OCI-LY7 (cell line): ENCODE measurements at regions not wholly inside any gene's neighbourhood (a gene's known extent, or its start where the extent isn't known, plus 50 kb on each side); places are given as distances from the start of the nearest gene placed in this dataset.

ENCODE experiments used
- BruUV-seq: library from RNA; stranded (reverse); fragments of 400-500 nt; replicated peaks from 2 replicates; lab custom pipeline; 2021; lab: Mats Ljungman, UMichigan
- CTCF ChIA-PET: fragments of 300-600 bp; sonication (Branson Sonifier 250); formaldehyde crosslinking; loops from one replicate; lab custom pipeline; 2022; ENCODE audit warnings: antibody characterized with exemption; ENCODE audit not compliant: unreplicated experiment; lab: Charles Lee
- POLR2A ChIA-PET: fragments of 300-600 bp; sonication (Branson Sonifier 250); formaldehyde crosslinking; loops from one replicate; lab custom pipeline; 2022; ENCODE audit warnings: antibody characterized with exemption; lab: Charles Lee
- DNase-seq: peaks from one replicate; pipeline ENCODE4 v3.0.0-alpha.2; 2015; ENCODE audit warnings: low spot score
- H2AFZ ChIP-seq: fragments of 200-600 bp; sonication (generic), shearing (Covaris generic); 2 replicates; pipeline ENCODE4 v1.6.1; 2014; ENCODE audit warnings: mild to moderate bottlenecking, antibody characterized with exemption, low read length, moderate library complexity
- H3K27ac ChIP-seq: fragments of 200-600 bp; sonication (generic); 2 replicates; pipeline ENCODE4 v1.5.1; 2014; ENCODE audit warnings: mixed run types, low read depth, mild to moderate bottlenecking, moderate library complexity, low read length, inconsistent platforms; ENCODE audit not compliant: poor library complexity, severe bottlenecking
- H3K36me3 ChIP-seq: fragments of 200-600 bp; sonication (generic); 2 replicates; pipeline ENCODE4 v1.6.1; 2014; ENCODE audit warnings: mild to moderate bottlenecking, antibody characterized with exemption, low read length, moderate library complexity, mixed read lengths; ENCODE audit not compliant: insufficient read depth
- H3K4me1 ChIP-seq: fragments of 200-600 bp; sonication (generic); 2 replicates; pipeline ENCODE4 v1.5.1; 2014; ENCODE audit warnings: mild to moderate bottlenecking, low read length; ENCODE audit not compliant: insufficient read depth, poor library complexity, severe bottlenecking
- H3K4me2 ChIP-seq: fragments of 200-600 bp; sonication (generic); 2 replicates; pipeline ENCODE4 v1.6.1; 2014; ENCODE audit warnings: mild to moderate bottlenecking, low read length
- H3K4me3 ChIP-seq: fragments of 200-600 bp; sonication (generic); 2 replicates; pipeline ENCODE4 v1.5.1; 2014; ENCODE audit warnings: mild to moderate bottlenecking, low read depth, low read length; ENCODE audit not compliant: poor library complexity, severe bottlenecking
- H3K79me2 ChIP-seq: fragments of 200-600 bp; sonication (generic); 2 replicates; pipeline ENCODE4 v1.6.1; 2016; ENCODE audit warnings: low read depth, mild to moderate bottlenecking, low read length, moderate library complexity, mixed read lengths; ENCODE audit not compliant: insufficient read depth
- H3K9me2 ChIP-seq: fragments of 200-600 bp; sonication (generic); 2 replicates; pipeline ENCODE4 v1.6.1; 2016; ENCODE audit warnings: mild to moderate bottlenecking, low read length, mixed read lengths; ENCODE audit not compliant: insufficient read depth
- H3K9me3 ChIP-seq: fragments of 200-600 bp; sonication (generic); 2 replicates; pipeline ENCODE4 v1.6.1; 2014; ENCODE audit warnings: mild to moderate bottlenecking, mixed run types, low read length, mixed read lengths
- H4K20me1 ChIP-seq: fragments of 200-600 bp; sonication (generic); 2 replicates; pipeline ENCODE4 v1.6.1; 2014; ENCODE audit warnings: mild to moderate bottlenecking, antibody characterized with exemption, low read length, moderate library complexity, mixed read lengths; ENCODE audit not compliant: insufficient read depth
- CTCF ChIP-seq: fragments of 200-600 bp; sonication (generic); conservative IDR thresholded peaks from 2 replicates; pipeline ENCODE4 v1.5.1; 2014; ENCODE audit warnings: mild to moderate bottlenecking, antibody characterized with exemption, low read length, moderate library complexity, mixed read lengths
- EZH2phosphoT487 ChIP-seq: fragments of 200-600 bp; sonication (generic); IDR thresholded peaks from 2 replicates; pipeline ENCODE4 v1.6.1; 2018; ENCODE audit warnings: low read depth, borderline replicate concordance, mild to moderate bottlenecking, mixed run types, antibody characterized with exemption, low read length, moderate library complexity, mixed read lengths
- intact Hi-C: fragments of 100-400 bp; cut with micrococcal nuclease; formaldehyde crosslinking; loops from one replicate; pipeline ENCODE4 v1.10.0; 2022; ENCODE audit not compliant: unreplicated experiment

DNA sequence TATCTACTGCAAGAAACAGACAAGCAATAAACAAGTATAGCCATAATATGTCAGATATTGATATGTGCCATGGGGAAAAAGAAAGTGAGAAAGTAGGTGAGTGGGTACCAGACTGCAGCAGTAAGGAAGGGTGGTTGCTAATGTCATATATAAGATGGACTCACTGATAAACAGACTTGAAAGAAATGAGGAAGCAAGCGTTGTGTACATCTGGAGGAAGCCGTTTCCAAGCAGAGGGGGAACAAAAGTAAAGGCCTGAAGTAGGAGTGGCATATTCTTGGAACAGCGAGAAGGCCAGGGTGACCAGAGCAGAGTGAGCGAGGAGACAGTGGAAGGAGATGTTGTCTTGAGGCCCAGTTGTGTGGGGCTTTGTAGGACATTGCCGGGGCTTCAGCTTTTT is 142.2 kb upstream of the MAP3K1 start:
- TF ChIP-seq CTCF: no peak
- TF ChIP-seq EZH2phosphoT487: no peak
- BruUV-seq: no TSS peak
- no peak overlapping the region for H3K4me3 ChIP-seq
- H3K27ac ChIP-seq: peak overlapping the region; percentile 5
- POLR2A ChIA-PET: interaction anchor here (2.3 kb wide), 1 partner anchor 14 kb away, joined by 15 read pairs; no protein-coding TSS in a partner anchor
- H3K79me2 ChIP-seq: peaks cover 5% of the 10 kb centered on the region; the same call in 1 of the 2 replicates
- no peaks in the 10 kb centered on the region for H3K36me3 ChIP-seq
- no peaks in the 10 kb centered on the region for H4K20me1 ChIP-seq
- no peaks in the 10 kb centered on the region for H3K9me3 ChIP-seq
- intact Hi-C loops: loop anchor here (5.0 to 10.0 kb wide), 2 partner anchors 261 to 398 kb away; no protein-coding TSS in a partner anchor
- no peaks in the 10 kb centered on the region for H3K9me2 ChIP-seq
- CTCF ChIA-PET: interaction anchor here (1.5 kb wide), 1 partner anchor 13 kb away, joined by 4 read pairs; no protein-coding TSS in a partner anchor
- H3K4me1 ChIP-seq: peaks cover 53% of the 10 kb centered on the region
- H3K4me2 ChIP-seq: peak overlapping the region; percentile 19; the same call in 1 of the 2 replicates
- peak overlapping the region; percentile 66; the same call in 1 of the 2 replicates for H2AFZ ChIP-seq
- peak; percentile 42 for DNase-seq

GRCh38 chr5:56671571-56671970 is 143.8 kb upstream of the MAP3K1 start:
- Histone ChIP-seq H3K4me2 (peak overlapping the region; percentile 61), H2AFZ (peak overlapping the region; percentile 73; the same call in 1 of the 2 replicates), H3K4me3 (no peak overlapping the region), H3K4me1 (peaks cover 61% of the 10 kb centered on the region), H3K9me2 (no peaks in the 10 kb centered on the region), H3K9me3 (no peaks in the 10 kb centered on the region), H4K20me1 (no peaks in the 10 kb centered on the region), H3K36me3 (no peaks in the 10 kb centered on the region), H3K27ac (peak overlapping the region; percentile 97), H3K79me2 (peaks cover 9% of the 10 kb centered on the region; the same call in 1 of the 2 replicates)
- ChIA-PET POLR2A (interaction anchor here (0.6 to 3.8 kb wide), 7 partner anchors 15 to 914 kb away, joined by 3 to 126 read pairs (median 15); no protein-coding TSS in a partner anchor), CTCF (no interaction called here)
- TF ChIP-seq CTCF (no peak), EZH2phosphoT487 (no peak)
- no peak for DNase-seq
- intact Hi-C loops: loop anchor here (2.0 to 10.0 kb wide), 4 partner anchors 63 to 397 kb away; partner anchors contain the start of gene SETD9
- BruUV-seq: no TSS peak

DNA sequence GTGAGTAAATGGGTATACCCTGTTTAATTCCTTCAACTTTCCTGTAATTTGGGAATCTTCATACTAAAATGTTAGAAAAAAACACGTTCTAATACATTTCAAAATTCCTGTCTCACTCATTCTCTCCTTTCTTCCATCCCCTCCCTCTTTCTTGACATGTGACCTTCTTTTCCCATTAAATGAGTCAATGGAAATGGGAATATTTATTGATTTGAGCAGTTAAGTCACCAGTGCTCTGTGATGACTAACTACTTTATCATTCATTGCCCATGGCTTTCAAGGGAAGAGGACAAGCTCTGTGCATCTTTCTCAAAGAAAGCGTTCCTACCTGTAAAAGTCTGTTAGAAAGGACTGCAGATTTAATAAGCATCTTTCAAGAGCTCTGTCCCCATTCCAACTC is 144.4 kb upstream of the MAP3K1 start:
- CTCF ChIA-PET: interaction anchor here (1.0 kb wide), 1 partner anchor 15 kb away, joined by 4 read pairs; no protein-coding TSS in a partner anchor
- TF ChIP-seq EZH2phosphoT487: no peak
- no peak for TF ChIP-seq CTCF
- intact Hi-C loops: loop anchor here (1.0 to 10.0 kb wide), 6 partner anchors 15 to 396 kb away; partner anchors contain the start of gene SETD9
- H3K36me3 ChIP-seq: no peaks in the 10 kb centered on the region
- no peaks in the 10 kb centered on the region for H3K9me3 ChIP-seq
- peaks cover 9% of the 10 kb centered on the region; the same call in 1 of the 2 replicates for H3K79me2 ChIP-seq
- peaks cover 61% of the 10 kb centered on the region for H3K4me1 ChIP-seq
- no peaks in the 10 kb centered on the region for H3K9me2 ChIP-seq
- peak overlapping the region; percentile 27 for H3K4me3 ChIP-seq
- peak overlapping the region; percentile 73; the same call in 1 of the 2 replicates for H2AFZ ChIP-seq
- peak overlapping the region; percentile 97 for H3K27ac ChIP-seq
- no TSS peak for BruUV-seq
- peak overlapping the region; percentile 61 for H3K4me2 ChIP-seq
- POLR2A ChIA-PET: interaction anchor here (0.6 to 3.8 kb wide), 23 partner anchors 10 to 913 kb away, joined by 3 to 126 read pairs (median 5); partner anchors contain the start of gene MAP3K1
- no peak for DNase-seq
- no peaks in the 10 kb centered on the region for H4K20me1 ChIP-seq
